ENCODE measurements at regions not wholly inside any gene's neighbourhood (a gene's known extent, or its start where the extent isn't known, plus 50 kb on each side); places are given as distances from the start of the nearest gene placed in this dataset.
A peak's percentile ranks its signal among the peaks of the same experiment; 100 is the strongest.

DNA sequence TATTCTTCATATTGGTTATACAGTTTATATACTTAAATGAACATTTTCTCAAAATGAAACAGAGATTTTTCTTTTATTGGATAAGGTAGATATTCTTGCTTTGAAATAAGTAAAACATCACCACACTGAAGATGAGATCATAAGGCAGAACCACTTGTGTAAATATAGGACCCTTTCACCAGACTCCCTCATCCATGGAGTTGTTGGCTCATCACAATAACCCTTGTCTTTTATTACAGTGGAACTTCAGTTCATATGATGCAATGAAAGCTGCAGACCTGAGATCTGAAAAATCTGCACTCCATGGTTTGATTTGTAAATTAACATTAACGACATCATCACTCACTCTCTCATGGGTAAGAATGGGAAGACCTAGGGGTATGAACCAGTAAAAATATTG lies 51.9 kb upstream of the DBX2 start:
- DNase-seq (ENCODE audit: low read depth in 3 of 3) = no peak

DNA sequence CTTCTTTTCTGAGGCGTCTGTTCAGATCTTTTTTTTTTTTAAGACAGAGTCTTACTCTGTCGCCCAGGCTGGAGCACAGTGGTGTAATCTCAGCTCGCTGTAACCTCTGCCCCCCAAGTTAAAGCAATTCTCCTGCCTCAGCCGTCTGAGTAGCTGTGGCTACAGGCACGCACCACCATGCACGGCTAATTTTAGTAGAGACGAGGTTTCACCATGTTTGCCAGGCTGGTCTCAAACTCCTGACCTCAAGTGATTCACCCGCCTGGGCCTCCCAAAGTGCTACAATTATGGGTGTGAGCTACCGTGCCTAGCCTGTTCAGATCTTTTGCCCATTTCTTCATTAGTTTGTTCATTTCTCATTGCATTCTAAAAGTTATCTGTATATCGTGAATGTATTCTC lies 55.1 kb upstream of the DBX2 start:
- DNase-seq (ENCODE audit: low read depth in 3 of 3) = no peak

DNA sequence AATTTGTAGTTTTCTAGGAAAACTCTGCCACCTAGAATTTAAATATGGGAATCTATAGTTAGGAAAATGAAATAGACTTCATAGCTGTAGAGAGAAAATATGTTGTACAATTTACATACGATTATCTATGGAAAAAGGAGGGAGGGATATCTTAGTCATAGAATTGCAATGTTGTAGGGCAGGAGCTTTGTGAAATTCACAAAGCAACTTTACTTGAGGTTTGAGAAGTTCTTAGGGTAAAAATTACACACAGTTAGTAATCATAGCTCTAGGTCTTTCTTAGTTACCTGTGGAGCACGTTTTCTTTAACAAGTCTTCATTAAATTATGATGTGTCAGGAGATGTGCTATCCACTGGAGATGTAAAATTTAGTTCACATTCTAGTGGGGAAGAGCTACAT lies 61.4 kb upstream of the DBX2 start:
- DNase-seq (ENCODE audit: low read depth in 3 of 3) = no peak

DNA sequence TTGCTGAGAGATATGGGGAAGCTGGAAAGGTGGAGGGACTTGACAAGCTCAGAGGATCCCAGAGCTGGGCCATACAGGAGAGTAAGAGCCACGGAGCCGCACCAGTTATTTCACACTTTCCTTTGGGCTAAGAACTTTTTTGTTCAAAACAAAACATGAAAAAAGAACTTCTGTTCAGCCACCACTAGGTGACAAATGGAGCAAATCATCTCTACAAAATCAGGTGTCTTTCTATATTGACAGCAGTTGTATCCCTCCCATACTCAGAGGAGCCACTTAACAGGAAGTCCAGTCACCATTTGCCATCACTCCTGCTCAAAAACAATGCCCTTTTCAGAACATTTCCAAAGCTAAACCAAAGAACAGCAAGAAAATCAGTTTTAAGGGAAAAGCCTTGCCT lies 70.3 kb upstream of the DBX2 start:
- DNase-seq (ENCODE audit: low read depth in 3 of 3) = no peak

DNA sequence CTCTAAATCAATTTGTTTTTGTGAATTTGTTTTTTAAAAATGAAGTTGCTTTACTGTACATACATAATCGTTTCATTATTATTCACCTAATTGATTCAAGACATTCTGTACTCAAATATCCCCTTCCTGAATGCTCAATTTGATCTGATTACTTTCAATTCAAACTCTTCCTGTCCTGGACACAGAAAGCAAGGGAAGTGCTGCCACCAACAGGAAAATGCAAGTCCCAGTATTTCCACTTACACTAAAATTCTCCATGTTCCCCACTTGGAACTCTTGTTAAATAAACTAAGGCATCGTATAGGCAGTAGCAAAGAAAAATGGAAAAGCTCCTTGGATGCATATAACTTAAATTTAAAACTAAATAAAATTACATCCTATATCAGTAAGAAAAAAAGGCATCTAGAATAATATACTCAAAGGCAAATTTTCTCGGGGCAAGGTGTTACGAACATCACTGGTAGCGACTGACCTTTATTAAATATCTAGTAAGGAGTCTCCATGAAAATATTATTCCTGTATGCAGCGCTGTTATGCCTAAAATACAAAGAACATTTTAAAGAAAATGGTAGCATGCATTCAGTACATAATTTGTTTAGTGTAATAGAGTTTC lies 72.0 kb upstream of the DBX2 start:
- no peak for DNase-seq (ENCODE audit: low read depth in 3 of 3)

DNA sequence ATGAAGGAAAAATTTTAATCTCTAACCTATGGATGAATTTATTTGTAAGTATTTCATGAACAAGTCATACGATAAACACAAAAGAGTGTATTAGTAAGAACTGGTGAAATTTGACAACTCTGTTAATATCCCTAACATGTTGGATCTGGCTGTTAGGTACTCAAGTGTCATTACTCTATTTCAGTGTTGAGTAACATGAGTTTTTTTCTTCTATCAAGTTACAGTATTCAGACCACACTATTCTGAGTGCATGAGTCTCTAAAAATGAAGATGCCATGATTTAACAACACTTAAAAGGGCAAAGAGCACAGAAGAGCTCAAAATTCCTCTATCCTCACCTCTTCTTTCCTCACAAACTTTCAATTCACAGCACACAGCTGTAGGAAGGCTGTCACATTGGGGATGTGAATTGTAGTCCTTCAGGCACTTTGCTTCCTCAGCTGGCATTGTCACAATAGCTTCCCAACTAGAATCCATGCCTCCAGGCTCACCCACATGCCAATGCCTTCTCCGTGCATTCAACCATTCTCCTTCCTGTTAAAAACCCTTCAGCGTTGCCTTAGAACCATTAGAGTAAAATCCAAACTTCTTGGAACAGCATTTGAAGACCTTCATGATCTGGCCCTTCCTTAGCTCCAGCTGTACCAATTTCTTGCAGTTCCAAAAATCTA lies 73.7 kb upstream of the DBX2 start:
- no peak for DNase-seq (ENCODE audit: low read depth in 3 of 3)

DNA sequence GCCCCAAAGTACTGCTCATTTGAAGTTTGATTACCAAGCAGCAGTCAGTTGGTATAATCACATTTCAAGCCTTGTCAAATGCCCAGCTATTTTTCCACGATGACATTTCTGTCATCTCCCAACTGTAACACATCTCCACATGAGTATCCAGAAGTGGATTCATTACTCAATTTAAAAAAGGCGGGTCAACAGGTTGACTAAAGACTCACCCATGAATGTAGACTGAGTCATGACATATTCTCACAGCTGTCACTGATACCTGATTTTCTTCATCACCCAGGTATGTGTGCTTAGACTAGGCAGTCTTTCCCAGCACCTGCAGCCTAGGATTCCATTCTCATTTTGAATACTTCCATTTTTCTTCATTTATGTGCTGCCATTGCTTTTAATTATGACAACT lies 75.1 kb upstream of the DBX2 start:
- DNase-seq (ENCODE audit: low read depth in 3 of 3) = no peak

DNA sequence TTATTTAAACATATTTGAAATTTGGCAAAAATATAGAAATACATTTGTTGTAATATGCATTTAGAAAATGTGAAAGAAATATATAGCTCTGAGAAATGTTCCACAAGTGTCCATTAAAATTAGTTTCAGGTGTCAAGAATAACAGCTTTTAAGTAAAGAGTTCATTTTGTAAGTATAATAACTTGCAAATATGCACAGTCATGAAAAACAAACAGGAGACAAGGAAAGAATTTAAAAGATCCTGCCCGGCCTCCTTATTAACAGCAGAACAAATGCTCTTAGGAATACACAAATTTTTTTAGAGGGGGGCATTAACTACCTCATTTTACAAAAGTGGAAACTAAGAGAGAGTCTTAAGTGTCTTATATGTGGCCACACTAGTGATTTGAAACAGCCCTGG lies 77.7 kb upstream of the DBX2 start:
- DNase-seq (ENCODE audit: low read depth in 3 of 3) = no peak

DNA sequence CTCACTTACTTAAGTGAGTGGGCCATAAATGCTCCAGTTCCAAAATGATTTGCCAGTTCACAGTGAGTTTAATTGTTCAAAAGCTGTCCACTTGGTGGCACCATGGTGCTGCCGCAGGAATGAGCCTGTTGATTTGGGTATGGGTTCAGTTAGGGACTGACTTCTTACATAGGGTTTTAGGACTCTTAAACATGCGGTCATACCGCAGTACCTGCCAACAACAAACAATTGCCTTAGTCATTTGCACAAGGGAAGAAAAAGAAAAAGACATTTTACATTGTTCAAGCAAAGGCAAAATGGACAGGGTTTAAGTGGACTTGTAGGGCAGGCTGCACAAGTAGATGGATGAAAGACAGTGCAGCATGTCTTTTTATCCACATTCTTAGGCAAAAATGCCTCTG lies 80.0 kb upstream of the DBX2 start:
- peak in 2 of 3 donors; percentile 14 to 26 for DNase-seq (ENCODE audit: low read depth in 3 of 3)

DNA sequence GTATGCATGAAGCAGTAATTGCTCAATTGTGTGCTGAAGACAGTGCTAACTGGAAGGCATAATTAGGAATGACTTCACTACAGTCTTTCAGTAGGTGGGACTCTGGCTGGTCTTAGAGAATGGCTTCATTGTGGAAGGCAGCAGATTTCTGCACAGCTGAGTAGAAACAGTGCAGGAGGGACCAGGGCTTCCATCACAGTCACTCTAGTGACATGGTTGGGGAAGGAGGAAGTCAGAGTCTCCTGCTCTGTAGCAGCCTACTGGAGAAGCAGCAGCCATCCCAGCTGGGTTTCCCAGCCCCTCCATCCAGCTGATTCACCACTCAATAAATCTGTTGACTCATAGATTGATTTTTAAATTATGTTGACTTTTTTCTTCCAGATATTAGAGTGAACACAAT lies 80.6 kb upstream of the DBX2 start:
- DNase-seq (ENCODE audit: low read depth in 3 of 3) = no peak

DNA sequence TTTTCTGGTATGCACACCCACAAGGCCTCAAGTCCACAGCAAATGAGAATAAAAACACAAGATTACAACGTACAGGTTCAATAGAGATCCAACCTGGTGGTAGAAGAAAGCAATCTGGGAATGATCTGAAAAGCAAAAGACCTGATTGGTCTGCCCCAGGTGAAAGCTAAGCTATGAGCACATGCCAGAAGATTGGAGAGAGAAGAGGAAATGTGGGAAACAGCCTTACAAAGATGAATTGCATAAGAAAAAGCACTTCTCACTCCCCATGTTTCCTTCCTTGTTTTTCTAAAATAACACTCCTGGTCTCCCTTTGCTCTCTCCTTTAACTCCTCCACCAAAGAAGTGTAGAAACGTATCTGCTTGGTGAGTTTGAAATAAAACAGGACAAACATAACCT lies 77.3 kb upstream of the ANO6 start:
- DNase-seq (ENCODE audit: low read depth in 3 of 3) = no peak

DNA sequence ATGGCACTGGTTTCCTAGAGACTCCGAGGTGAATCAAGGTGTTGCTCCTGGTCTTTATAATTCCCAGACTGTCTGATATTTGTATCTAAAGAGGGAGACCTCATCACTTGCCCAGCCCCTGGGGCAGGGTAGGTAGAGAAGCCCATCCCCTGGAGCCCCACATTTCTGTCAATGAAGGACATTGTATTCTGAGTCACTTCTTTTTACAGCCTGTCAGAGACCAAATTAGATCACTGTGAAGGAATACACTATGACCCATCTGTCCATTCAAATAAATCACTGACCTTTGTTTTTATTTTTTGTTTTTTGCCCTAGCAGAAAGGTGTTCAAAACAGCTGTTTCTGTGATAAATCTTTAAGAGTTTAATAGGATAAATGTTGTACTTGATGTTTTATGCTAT lies 67.9 kb upstream of the ANO6 start:
- DNase-seq (ENCODE audit: low read depth in 3 of 3) = no peak

DNA sequence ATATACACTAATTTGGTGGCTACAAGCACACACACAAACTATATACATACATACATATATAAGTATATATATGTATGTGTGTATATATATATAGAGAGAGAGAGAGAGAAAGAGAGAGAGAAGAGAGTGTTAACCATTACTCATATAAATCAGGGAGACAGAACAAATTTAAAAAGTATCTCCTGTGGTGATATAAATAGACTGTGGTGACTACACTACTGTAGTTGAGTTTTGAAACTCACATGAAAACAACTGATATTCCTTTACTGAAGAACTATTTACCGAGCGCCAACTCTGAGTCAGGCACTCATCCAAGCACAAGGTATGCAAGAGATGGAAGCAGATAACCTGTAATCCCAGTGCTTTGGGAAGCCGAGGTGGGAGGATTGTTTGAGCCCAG lies 67.3 kb upstream of the ANO6 start:
- no peak for DNase-seq (ENCODE audit: low read depth in 3 of 3)

DNA sequence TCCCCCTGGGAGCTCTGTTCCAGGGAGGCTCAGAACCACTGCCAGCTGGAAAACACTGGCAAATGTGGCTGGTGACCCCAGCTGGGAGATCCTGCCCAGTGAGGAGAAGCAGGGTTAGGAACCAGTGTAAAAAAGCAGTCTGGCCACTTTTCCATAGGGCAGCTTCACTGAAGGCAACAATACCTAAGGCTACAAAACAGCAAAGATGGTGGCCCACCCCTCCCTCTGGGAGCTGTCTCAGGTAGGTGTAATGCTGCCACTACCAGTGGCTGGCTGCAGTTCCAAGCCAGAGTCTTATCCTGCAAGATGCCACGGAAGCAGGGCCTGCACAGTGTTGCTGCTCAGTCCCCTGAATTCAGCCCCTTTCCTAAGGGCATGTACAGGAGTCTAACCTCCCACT lies 50.6 kb upstream of the ANO6 start:
- no peak for DNase-seq (ENCODE audit: low read depth in 3 of 3)

DNA sequence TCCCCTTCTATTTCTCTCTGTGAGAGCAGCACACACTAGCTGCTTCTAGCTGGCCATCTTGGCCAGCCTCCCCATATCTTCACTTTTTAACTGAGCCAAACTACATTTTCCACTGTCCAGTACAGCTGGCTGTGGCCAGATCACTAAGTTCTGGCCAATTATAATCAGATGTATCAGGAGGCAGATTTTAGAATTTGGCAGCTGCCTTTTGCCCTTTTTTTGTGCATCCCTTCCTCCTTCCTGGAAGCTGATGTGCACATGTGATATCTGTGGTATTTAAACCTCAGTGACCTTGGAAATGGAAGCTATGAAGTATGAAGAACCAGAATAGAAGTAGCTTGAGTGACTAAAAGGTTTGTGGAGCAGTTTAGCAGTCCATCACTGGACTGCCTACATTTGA lies 49.8 kb upstream of the ANO6 start:
- DNase-seq (ENCODE audit: low read depth in 3 of 3) = no peak
